22Rv1 (cell line): ENCODE measurements at regions not wholly inside any gene's neighbourhood (a gene's known extent, or its start where the extent isn't known, plus 50 kb on each side); places are given as distances from the start of the nearest gene placed in this dataset.

ENCODE experiments used
- H3K27ac ChIP-seq: fragments of 450-650 bp; 2 replicates; pipeline ENCODE4 v1.5.1; 2017
- CTCF ChIP-seq: fragments of 450-650 bp; IDR thresholded peaks from 2 replicates; pipeline ENCODE4 v1.5.1; 2017; ENCODE audit warnings: mild to moderate bottlenecking
- ZFX ChIP-seq: fragments of 450-650 bp; IDR thresholded peaks from 2 replicates; pipeline ENCODE4 v1.6.1; 2017; ENCODE audit warnings: antibody characterized with exemption, borderline replicate concordance

GRCh38 chr9:15086778-15087324 lies 176.6 kb upstream of the FREM1 start:
- no peak for TF ChIP-seq ZFX
- TF ChIP-seq CTCF: no peak
- H3K27ac ChIP-seq: no peak overlapping the region

- TF ChIP-seq CTCF: no peak
- TF ChIP-seq ZFX: no peak
- no peak overlapping the region for H3K27ac ChIP-seq
These were observed 176.0 kb upstream of the FREM1 start for GRCh38 chr9:15086156-15086763.

GRCh38 chr9:15081021-15081753 lies 171.0 kb upstream of the FREM1 start:
- TF ChIP-seq ZFX: no peak
- no peak overlapping the region for H3K27ac ChIP-seq

GRCh38 chr9:15080401-15080800 lies 170.2 kb upstream of the FREM1 start:
- H3K27ac ChIP-seq: no peak overlapping the region
- TF ChIP-seq CTCF (no peak), ZFX (no peak)

GRCh38 chr9:15079989-15080388 lies 169.8 kb upstream of the FREM1 start:
- TF ChIP-seq ZFX: no peak
- no peak for TF ChIP-seq CTCF
- no peak overlapping the region for H3K27ac ChIP-seq

- no peak overlapping the region for H3K27ac ChIP-seq
- TF ChIP-seq CTCF (no peak), ZFX (no peak)
These were observed 167.9 kb upstream of the FREM1 start for GRCh38 chr9:15077946-15078729.

- TF ChIP-seq ZFX (no peak), CTCF (no peak)
- no peak overlapping the region for H3K27ac ChIP-seq
These were observed 163.4 kb upstream of the FREM1 start for GRCh38 chr9:15073620-15074019.
